ENCODE measurements at regions not wholly inside any gene's neighbourhood (a gene's known extent, or its start where the extent isn't known, plus 50 kb on each side); places are given as distances from the start of the nearest gene placed in this dataset.
"Not testable (repeated sequence)": the region's sequence is repeated elsewhere in the genome, so short reads cannot be mapped to it uniquely, and the experiment has no call there.

DNA sequence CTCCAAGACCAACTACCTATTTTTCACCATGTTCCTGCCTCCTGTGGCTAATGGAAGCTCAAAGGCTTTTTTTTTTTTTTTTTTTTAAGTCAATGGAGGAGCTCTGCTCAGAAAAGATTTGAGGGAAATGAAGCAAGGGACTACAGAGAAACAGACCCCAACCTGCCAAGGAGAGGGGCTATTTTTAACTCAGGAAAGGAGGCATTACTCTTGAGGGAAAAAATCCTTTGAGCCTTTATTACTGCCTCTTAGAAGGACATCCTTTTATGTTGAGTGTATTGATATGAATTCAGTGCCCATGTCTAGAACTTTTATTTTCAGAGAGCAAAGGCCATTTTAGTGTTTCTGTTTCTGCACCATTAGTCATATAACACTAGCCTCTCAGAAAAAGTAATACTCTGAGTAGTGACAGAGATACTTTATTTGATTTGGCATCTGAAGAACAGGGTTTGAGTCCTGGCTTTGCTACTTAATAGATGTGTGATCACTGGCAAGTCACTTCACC lies 68.1 kb upstream of the PCDH8 start:
- Mint-ChIP-seq H3K36me3 (ENCODE audit: low read depth) (no peaks in the 10 kb centered on the region), H3K27me3 (peaks cover 5% of the 10 kb centered on the region), H3K4me1 (ENCODE audit: low read depth) (no peaks in the 10 kb centered on the region), H3K4me3 (no peak overlapping the region), H3K9me3 (no peaks in the 10 kb centered on the region), H3K27ac (no peak overlapping the region)
- ChIA-PET POLR2A (no interaction called here), CTCF (no interaction called here)
- DNase-seq (no peak), ATAC-seq (no peak)
- TF ChIP-seq, protein P1, sequence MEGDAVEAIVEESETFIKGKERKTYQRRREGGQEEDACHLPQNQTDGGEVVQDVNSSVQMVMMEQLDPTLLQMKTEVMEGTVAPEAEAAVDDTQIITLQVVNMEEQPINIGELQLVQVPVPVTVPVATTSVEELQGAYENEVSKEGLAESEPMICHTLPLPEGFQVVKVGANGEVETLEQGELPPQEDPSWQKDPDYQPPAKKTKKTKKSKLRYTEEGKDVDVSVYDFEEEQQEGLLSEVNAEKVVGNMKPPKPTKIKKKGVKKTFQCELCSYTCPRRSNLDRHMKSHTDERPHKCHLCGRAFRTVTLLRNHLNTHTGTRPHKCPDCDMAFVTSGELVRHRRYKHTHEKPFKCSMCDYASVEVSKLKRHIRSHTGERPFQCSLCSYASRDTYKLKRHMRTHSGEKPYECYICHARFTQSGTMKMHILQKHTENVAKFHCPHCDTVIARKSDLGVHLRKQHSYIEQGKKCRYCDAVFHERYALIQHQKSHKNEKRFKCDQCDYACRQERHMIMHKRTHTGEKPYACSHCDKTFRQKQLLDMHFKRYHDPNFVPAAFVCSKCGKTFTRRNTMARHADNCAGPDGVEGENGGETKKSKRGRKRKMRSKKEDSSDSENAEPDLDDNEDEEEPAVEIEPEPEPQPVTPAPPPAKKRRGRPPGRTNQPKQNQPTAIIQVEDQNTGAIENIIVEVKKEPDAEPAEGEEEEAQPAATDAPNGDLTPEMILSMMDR (IDR thresholded peaks at IDR 0.05), result no peak
- intact Hi-C loops (cut with micrococcal nuclease), result no loop called here

GRCh38 chr13:52911340-52911739 lies 62.9 kb upstream of the PCDH8 start:
- POLR2A ChIA-PET, result no interaction called here
- H3K4me3 Mint-ChIP-seq, result no peak overlapping the region
- intact Hi-C loops (cut with micrococcal nuclease), result no loop called here
- H3K4me1 Mint-ChIP-seq (ENCODE audit: low read depth), result no peaks in the 10 kb centered on the region
- H3K27me3 Mint-ChIP-seq, result peaks cover 15% of the 10 kb centered on the region
- no peaks in the 10 kb centered on the region for H3K36me3 Mint-ChIP-seq (ENCODE audit: low read depth)
- no peak overlapping the region for H3K27ac Mint-ChIP-seq
- DNase-seq (no peak), ATAC-seq (no peak)
- no peaks in the 10 kb centered on the region for H3K9me3 Mint-ChIP-seq
- CTCF ChIA-PET, result interaction anchor here (1.6 kb wide), 1 partner anchor 9 kb away, joined by 4 read pairs; no protein-coding TSS in a partner anchor
- TF ChIP-seq, protein P1 (IDR thresholded peaks at IDR 0.05), result no peak

DNA sequence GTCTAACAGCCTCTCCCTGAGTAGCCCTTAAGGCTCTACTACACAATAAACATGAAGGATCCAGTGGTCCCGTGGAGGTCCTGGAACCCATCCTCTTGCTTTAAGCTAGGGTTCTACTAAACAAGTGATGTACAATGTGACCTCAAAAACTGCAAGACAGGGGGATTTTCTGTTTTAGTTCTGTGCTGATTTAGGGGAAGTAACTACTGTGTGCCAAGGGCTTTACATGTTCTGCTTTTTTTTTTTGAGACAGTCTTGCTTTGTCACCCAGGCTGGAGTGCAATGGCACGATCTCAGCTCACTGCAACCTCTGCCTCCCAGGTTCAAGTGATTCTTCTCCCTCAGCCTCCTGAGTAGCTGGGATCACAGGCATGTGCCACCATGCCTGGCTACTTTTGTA lies 61.9 kb upstream of the PCDH8 start:
- H3K36me3 Mint-ChIP-seq (ENCODE audit: low read depth); ATAC-seq; DNase-seq; intact Hi-C loops (cut with micrococcal nuclease); H3K4me3 Mint-ChIP-seq; POLR2A ChIA-PET; H3K27ac Mint-ChIP-seq; H3K4me1 Mint-ChIP-seq (ENCODE audit: low read depth); H3K9me3 Mint-ChIP-seq: not testable (repeated sequence)
- H3K27me3 Mint-ChIP-seq, result peaks cover 22% of the 10 kb centered on the region
- CTCF ChIA-PET, result interaction anchor here (1.0 kb wide), 1 partner anchor 13 kb away, joined by 3 read pairs; no protein-coding TSS in a partner anchor

GRCh38 chr13:52906122-52906903 lies 57.9 kb upstream of the PCDH8 start:
- Mint-ChIP-seq H3K4me3 (no peak overlapping the region), H3K9me3 (no peaks in the 10 kb centered on the region), H3K4me1 (ENCODE audit: low read depth) (no peaks in the 10 kb centered on the region), H3K27me3 (peaks cover 27% of the 10 kb centered on the region), H3K27ac (no peak overlapping the region), H3K36me3 (ENCODE audit: low read depth) (no peaks in the 10 kb centered on the region)
- ATAC-seq (no peak), DNase-seq (no peak)
- intact Hi-C loops (cut with micrococcal nuclease), result no loop called here
- CTCF ChIA-PET, result interaction anchor here (1.6 kb wide), 1 partner anchor 9 kb away, joined by 4 read pairs; no protein-coding TSS in a partner anchor
- TF ChIP-seq, protein P1 (IDR thresholded peaks at IDR 0.05), result no peak
- POLR2A ChIA-PET, result no interaction called here

DNA sequence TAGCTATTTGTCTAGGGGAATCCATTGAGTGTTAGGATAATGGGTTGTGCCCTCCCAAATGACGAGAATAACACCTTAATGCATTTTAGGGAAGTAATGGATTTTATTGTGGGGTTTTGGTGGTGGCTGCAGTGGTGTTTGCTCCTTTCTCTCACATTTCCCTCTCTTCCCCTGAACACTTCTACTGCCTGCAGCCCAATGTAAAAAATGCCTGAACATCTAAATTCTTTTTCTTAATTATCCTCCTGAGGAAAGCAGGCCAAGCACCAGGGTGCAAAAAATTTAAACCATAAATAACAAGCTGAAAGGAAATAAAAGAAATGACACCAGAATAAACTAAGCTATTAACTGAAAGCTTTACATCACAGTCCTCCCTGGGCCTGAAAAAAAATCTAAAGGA lies 57.3 kb upstream of the PCDH8 start:
- ChIA-PET POLR2A (no interaction called here), CTCF (interaction anchor here (1.6 kb wide), 1 partner anchor 8 kb away, joined by 4 read pairs; no protein-coding TSS in a partner anchor)
- TF ChIP-seq, protein P1 (IDR thresholded peaks at IDR 0.05), result no peak
- intact Hi-C loops (cut with micrococcal nuclease), result no loop called here
- H3K27ac Mint-ChIP-seq, result no peak overlapping the region
- H3K4me1 Mint-ChIP-seq (ENCODE audit: low read depth), result no peaks in the 10 kb centered on the region
- DNase-seq (no peak), ATAC-seq (no peak)
- no peaks in the 10 kb centered on the region for H3K36me3 Mint-ChIP-seq (ENCODE audit: low read depth)
- no peaks in the 10 kb centered on the region for H3K9me3 Mint-ChIP-seq
- peaks cover 25% of the 10 kb centered on the region for H3K27me3 Mint-ChIP-seq
- H3K4me3 Mint-ChIP-seq, result no peak overlapping the region
